GM19397 (cell line): ENCODE measurements at regions not wholly inside any gene's neighbourhood (a gene's known extent, or its start where the extent isn't known, plus 50 kb on each side); places are given as distances from the start of the nearest gene placed in this dataset.

Source experiments
- ATAC-seq: cut with Tn5 transposase; IDR thresholded peaks from one replicate; pipeline ENCODE4 v1.9.1; 2021; ENCODE audit warnings: mild to moderate bottlenecking, moderate library complexity; ENCODE audit not compliant: unreplicated experiment

- ATAC-seq = no peak
Observed at GRCh38 chr10:31587691-31588090, 268.7 kb downstream of the ZEB1 start.

GRCh38 chr10:31586723-31587638, 268.0 kb downstream of the ZEB1 start:
- no peak for ATAC-seq

DNA sequence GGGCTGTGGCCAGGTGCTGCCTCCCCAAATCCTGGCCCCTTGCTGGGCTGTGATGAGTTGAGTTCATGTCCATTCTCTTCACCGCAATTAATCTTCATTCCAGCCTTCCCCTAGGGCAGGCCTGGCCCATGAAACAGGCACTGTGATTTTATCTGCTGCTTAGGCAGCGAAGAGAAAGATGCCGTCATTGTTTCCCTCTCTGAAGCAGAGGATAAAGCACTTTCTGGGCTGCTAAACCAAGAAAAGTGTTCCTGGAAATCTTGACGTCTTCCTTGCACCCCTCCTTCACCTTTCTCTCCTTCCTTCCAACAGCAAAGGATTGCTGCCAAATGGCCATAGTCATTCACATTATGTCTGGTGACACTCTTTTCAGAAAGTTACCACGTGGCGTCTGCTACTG, 265.9 kb downstream of the ZEB1 start:
- ATAC-seq = no peak

DNA sequence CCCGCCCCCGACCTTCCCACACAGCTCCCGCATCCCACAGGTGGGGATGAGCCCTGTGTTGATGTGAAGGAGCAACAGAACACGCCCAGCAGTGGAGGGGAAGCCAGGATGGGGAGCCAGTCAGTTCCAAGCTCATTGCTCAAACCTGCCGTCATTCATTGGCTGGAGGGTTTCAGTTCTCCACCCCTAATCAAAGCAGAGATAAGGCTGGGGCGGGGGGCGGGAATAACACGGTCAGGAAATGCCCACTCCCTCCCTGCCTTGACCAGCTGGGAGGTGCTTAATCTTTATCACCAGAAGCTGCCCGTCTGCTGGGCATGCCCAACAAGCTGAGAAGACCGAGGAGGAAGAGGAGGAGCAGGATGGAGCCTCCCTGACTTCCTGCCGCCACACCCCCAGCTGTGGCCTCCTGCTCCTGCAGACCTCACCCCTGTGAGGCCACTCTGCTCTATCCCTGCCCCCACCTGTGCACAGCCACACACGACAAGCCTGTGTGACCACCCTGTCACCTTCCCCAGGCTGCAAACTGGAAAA, 265.1 kb downstream of the ZEB1 start:
- no peak for ATAC-seq

- ATAC-seq = no peak
Observed at GRCh38 chr10:31583293-31583692, 264.3 kb downstream of the ZEB1 start.

- ATAC-seq = no peak
Observed at GRCh38 chr10:31582365-31583052, 263.5 kb downstream of the ZEB1 start.

GRCh38 chr10:31581741-31582323, 262.8 kb downstream of the ZEB1 start:
- no peak for ATAC-seq

- no peak for ATAC-seq
Observed at GRCh38 chr10:31580646-31581045, 261.6 kb downstream of the ZEB1 start.
